Stimulated activated CD8-positive, alpha-beta memory T cell treated with anti-CD3 and anti-CD28 coated beads, Interleukin-4, amount 100 ng/mL, for 1 hour (primary cell): ENCODE measurements at regions not wholly inside any gene's neighbourhood (a gene's known extent, or its start where the extent isn't known, plus 50 kb on each side); places are given as distances from the start of the nearest gene placed in this dataset.
"Not testable (repeated sequence)": the region's sequence is repeated elsewhere in the genome, so short reads cannot be mapped to it uniquely, and the experiment has no call there.

Experiments
- DNase-seq, 2 donors: peaks; one replicate each; pipeline ENCODE4 v3.0.0-alpha.2; 2020; ENCODE audit warnings: low read depth in 2 of 2, low spot score in 1 of 2

- no peak for DNase-seq
Observed at GRCh38 chr12:66774929-66775328, 96.1 kb upstream of the GRIP1 start.

GRCh38 chr12:66775871-66776270, 97.0 kb upstream of the GRIP1 start:
- no peak for DNase-seq

GRCh38 chr12:66776974-66777373, 98.1 kb upstream of the GRIP1 start:
- DNase-seq: peak; percentile 1 to 10

GRCh38 chr12:66779466-66779865, 100.6 kb upstream of the GRIP1 start:
- no peak for DNase-seq

DNA sequence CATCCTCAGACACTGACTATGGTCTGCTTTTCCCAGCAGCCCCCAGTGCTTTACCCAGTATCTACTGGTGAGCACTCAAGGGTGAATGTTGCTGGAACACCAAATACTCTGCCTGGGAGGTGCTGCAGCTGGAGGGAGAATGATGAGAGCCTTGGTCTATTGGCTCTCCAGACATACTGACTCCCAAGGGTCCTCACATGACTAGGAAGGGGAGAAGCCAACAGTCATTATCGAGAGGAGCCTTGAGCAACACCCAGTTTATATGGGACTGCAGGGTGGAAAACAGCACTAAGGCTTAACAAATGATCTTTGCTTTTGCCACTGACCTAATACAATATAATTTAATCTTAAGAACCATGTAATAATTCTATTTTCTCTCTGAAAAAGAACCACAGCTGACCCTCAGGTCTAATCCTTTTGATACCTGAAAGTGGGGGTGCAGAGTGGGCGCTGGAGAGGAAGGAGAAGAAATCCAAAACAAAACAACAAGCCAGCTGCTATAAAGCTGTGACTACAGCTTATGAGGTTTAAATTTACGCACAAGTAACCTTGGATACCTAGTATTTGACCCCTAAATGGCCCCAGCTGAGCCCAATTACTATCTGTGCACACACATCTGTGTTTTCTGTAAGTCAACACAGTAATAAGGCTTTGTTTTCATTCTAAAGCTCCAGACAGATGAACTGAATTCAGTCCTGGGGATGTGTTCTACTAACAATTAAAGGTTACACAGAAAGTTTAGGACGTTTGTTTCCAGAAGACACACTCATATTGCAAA, 107.8 kb upstream of the GRIP1 start:
- DNase-seq: no peak

DNA sequence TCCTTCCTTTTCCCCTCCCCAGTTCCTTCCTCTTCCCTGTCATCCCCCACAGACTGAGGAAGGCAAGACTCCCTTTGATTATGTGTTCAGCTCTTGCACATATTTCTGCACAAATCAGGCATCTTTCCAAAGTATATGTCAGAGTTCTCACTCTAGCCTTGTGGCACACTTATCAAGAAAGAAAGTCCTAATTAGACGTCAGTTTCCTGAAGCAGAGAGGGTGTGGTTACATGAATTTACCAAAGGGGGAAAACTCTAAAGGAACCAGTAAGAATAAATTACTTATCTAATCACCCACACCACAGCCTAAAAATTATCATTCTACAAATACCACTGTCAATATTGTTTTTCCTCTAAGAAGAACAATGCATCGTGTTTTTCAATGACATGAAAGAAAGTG, 120.7 kb upstream of the GRIP1 start:
- no peak for DNase-seq

- DNase-seq: no peak
Observed at GRCh38 chr12:66800046-66800445, 121.2 kb upstream of the GRIP1 start.

DNA sequence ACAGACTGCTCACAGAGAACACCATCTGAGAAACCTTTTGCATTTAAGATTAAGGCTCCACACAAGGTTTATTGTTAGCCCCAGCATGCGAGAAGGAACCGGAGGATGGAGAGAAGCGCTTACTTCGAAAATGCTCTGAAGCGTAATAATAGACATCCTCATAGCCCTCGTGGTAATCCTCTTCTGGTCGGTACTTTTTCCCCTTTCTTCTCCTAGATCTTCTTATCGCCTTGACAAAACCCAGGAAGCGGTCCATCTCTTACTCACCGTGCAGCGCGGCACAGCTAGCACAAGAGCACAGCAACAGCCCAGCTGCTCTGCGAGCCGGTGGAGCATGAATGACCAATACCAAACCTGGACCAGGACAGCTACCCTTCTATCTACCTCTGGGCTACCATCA, 125.1 kb upstream of the GRIP1 start:
- no peak for DNase-seq

DNA sequence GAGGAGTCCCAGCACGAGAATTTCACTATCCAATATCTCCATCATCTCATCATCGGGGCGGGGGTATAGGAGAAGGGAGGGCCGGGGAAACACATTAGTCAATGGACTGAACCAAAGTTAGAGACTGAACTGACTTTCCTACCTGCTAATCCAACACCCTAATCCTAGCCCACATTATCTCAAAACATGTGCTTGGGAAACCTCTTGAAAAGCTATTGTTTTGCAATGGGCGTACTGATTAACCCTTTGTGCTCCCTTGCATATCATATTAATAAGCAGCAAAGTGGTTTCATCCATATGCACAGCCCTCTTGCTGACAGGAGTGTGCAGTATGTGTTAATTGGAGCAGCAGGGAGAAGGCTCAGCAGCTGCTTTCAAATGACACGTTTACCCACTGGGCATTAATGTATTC, 125.7 kb upstream of the GRIP1 start:
- DNase-seq: no peak

DNA sequence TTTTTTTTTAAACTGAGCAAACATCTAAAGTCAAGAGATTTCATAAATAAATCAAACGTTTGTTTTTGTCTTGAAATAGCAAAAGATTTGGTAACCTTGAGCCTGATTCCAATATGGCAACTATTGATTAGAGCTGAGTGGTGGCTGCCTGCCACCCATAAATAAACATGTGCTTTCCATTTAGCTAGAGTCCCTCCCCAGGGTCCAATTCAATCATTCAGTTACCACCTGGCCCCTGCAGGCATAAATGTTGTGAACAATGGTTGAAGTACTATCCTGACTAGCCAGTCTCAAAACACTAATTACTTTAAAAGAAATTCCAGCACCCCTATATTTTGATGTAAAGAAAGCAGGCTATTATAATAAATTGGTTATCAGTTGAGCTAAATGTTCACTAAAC, 129.7 kb upstream of the GRIP1 start:
- no peak for DNase-seq

- DNase-seq: no peak
Observed at GRCh38 chr12:66813137-66813892, 134.4 kb upstream of the GRIP1 start.

- no peak for DNase-seq
Observed at GRCh38 chr12:66819587-66819986, 140.7 kb upstream of the GRIP1 start.

GRCh38 chr12:66822961-66823360, 144.1 kb upstream of the GRIP1 start:
- DNase-seq: no peak

DNA sequence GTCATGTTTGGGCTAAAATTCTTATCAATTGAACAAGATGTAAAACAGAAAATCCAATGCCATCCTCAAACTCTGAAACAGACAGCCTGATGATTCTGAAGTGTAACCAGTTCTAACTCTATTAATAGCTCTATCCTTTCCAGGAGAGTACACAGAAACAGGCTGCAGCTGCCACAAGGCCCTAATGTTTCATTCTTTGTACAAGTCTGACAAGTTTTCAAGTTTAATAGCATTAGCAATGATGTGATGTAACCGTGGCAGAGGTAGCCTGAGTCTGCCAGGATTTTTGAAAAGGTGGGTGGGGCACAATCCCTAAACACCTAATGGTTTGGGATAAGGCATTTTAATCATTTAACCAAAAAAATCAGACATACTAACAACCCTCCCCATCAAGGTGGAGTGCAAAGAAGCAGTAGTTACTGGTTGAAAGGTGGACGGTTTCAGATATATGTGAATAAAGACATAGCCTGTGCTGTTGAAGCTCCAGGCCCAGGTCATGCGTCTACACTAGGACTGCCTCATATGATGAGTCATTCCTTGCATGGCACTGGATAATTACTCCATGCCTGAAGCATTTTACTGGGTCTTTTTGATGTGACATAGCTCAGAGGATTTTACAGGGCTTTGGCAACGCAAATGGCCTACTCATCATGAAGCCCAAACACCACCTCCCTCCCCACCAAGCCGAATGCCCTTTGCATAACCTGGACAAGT, 145.1 kb upstream of the GRIP1 start:
- DNase-seq: no peak

GRCh38 chr12:66825921-66826320, 147.0 kb upstream of the GRIP1 start:
- not testable (repeated sequence) for DNase-seq

DNA sequence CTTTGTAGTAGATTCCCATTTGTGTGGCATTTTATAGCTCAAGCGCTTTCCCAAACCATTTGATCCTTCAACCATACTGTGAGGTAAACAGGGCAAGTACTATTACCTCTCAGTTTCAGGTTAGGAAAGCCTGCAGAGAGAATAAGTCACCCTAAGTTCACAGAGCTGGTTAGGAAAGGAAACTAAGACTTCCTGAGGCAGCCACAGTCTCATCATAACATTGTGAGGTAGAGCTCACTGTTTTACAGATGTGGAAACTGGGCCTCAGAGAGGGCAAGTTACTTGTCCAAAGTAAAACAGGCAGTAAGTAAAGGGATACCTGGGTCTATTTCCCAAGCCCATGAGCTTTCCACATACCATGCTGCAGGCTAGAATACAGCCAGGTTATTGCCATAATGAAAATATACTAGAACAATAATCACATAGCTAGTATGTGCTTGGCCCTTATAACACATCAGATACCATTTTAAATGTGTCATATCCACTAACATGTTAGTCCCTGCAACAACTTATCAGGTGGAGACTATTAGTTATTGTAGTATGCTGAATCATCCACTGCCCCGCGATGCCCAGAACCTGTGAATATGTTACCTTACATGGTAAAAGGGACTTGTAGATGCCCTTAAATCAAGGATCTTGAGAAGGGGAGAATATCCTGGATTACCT, 150.9 kb upstream of the GRIP1 start:
- no peak for DNase-seq

DNA sequence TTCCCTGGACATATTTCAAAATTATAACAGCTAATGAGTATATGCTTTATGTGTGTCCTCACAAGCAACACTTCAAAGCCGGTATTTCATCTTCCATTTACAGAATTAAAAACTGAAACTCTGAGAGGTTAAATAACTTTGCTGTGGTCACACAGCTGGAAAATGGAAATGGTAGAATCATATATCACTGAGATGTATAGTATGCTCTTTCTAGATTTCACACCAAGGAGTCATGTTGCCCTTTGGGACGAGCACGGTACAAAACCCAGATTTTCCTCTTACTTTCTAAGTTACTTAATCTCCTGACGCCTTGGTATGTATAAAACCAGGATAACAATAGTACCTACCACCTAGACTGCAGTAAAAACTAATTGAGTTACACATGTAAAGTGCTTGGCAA, 152.6 kb upstream of the GRIP1 start:
- DNase-seq: no peak

- no peak for DNase-seq
Observed at GRCh38 chr12:66832997-66833396, 154.1 kb upstream of the GRIP1 start.

- DNase-seq: no peak
Observed at GRCh38 chr12:66836623-66837310, 157.9 kb upstream of the GRIP1 start.

DNA sequence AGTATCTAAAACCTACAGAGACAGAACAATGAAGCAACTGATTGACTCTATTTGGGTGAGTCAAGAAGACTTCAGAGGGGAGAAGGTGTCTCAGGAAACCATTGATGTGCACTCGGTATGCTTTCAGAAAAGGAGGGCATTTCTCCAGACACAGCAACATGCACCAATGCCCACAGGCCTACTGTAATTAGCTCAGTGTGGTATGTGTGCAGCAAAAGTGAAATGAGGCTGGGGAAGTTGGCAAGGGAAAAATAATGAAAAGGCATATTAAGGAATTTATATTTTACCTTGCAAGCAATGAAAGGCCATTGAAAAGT, 158.4 kb upstream of the GRIP1 start:
- DNase-seq: no peak

DNA sequence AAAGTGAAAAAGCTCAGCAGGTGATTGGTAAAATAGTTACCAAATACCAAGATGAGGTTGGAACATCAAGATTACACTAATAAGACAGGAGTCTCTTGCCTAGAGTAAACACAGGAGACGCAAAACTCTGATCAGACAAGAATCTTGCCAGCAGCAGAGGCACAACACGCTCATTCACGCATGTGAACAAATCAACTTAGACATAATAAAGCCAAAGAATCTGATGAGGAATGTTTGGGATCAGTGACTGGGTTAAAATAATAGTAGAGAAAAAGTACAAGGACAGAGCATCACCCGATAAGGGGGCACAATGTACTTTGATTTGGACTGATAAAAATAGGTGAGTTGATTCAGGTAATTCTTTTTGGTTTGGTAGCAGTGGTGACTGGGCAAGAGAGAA, 159.5 kb upstream of the GRIP1 start:
- DNase-seq: no peak
